Colonic mucosa (tissue), 4 donors: ENCODE measurements at regions not wholly inside any gene's neighbourhood (a gene's known extent, or its start where the extent isn't known, plus 50 kb on each side); places are given as distances from the start of the nearest gene placed in this dataset.
"Not testable (repeated sequence)": the region's sequence is repeated elsewhere in the genome, so short reads cannot be mapped to it uniquely, and the experiment has no call there.

Experiments
- DNase-seq: peaks from one replicate; pipeline ENCODE4 v3.0.0-alpha.2; 2020
- H3K27ac ChIP-seq: fragments of 200-600 bp; one replicate; pipeline ENCODE4 v1.8.0; 2021
- H3K27me3 ChIP-seq: fragments of 200-600 bp; one replicate; pipeline ENCODE4 v1.8.0; 2021
- H3K36me3 ChIP-seq: fragments of 200-600 bp; one replicate; pipeline ENCODE4 v1.8.0; 2021
- H3K4me1 ChIP-seq: fragments of 200-600 bp; one replicate; pipeline ENCODE4 v1.8.0; 2021; ENCODE audit warnings: mild to moderate bottlenecking
- H3K4me3 ChIP-seq: fragments of 200-600 bp; one replicate; pipeline ENCODE4 v1.8.0; 2021
- H3K9ac ChIP-seq, 2 donors: one replicate each; pipeline ENCODE4 v1.7.0; 2013; ENCODE audit warnings: control low read depth in 2 of 2, low read depth in 2 of 2, low read length in 2 of 2
- H3K9me3 ChIP-seq: fragments of 200-600 bp; one replicate; pipeline ENCODE4 v1.8.0; 2021
- CTCF ChIP-seq: fragments of 200-600 bp; IDR thresholded peaks from one replicate; pipeline ENCODE4 v1.8.0; 2022; ENCODE audit warnings: antibody characterized with exemption, mild to moderate bottlenecking
- intact Hi-C: fragments of 100-400 bp; cut with DNase I; formaldehyde crosslinking; loops from one replicate; pipeline ENCODE4 v1.14.1; 2022
- donor health status: healthy.
- donor health status: DM: no; HTN: no; CAD: no.
- donor health status: DM: no; HTN: no; CAD: no.

- H3K9me3 ChIP-seq, result no peaks in the 10 kb centered on the region
- intact Hi-C loops, result no loop called here
- H3K4me1 ChIP-seq, result no peaks in the 10 kb centered on the region
- no peaks in the 10 kb centered on the region for H3K27me3 ChIP-seq
- no peaks in the 10 kb centered on the region for H3K36me3 ChIP-seq
- no peak for DNase-seq
- H3K27ac ChIP-seq, result no peak overlapping the region
- H3K9ac ChIP-seq, result no peak overlapping the region
- no peak overlapping the region for H3K4me3 ChIP-seq
- no peak for TF ChIP-seq CTCF
Observed at GRCh38 chr7:157475601-157476000, 138.8 kb downstream of the DNAJB6 start.

- H3K4me3 ChIP-seq, result no peak overlapping the region
Observed at GRCh38 chr7:157476201-157476600, 139.4 kb downstream of the DNAJB6 start.

GRCh38 chr7:157476654-157477549, 140.1 kb downstream of the DNAJB6 start:
- Histone ChIP-seq H3K36me3 (no peaks in the 10 kb centered on the region), H3K9me3 (no peaks in the 10 kb centered on the region), H3K9ac (no peak overlapping the region), H3K27ac (no peak overlapping the region), H3K4me1 (no peaks in the 10 kb centered on the region), H3K27me3 (no peaks in the 10 kb centered on the region), H3K4me3 (no peak overlapping the region)
- DNase-seq, result no peak
- TF ChIP-seq CTCF, result no peak
- intact Hi-C loops, result no loop called here

More at GRCh38 chr7:157476201-157476600, 139.4 kb downstream of the DNAJB6 start:
- intact Hi-C loops, result no loop called here
- DNase-seq, result no peak
- Histone ChIP-seq H3K9ac (no peak overlapping the region), H3K36me3 (no peaks in the 10 kb centered on the region), H3K27me3 (no peaks in the 10 kb centered on the region), H3K27ac (no peak overlapping the region), H3K4me1 (no peaks in the 10 kb centered on the region), H3K9me3 (no peaks in the 10 kb centered on the region)
- TF ChIP-seq CTCF, result no peak

- intact Hi-C loops, result no loop called here
- DNase-seq, result no peak
- Histone ChIP-seq H3K4me1 (no peaks in the 10 kb centered on the region), H3K27me3 (no peaks in the 10 kb centered on the region), H3K4me3 (no peak overlapping the region), H3K9ac (no peak overlapping the region), H3K9me3 (no peaks in the 10 kb centered on the region), H3K27ac (no peak overlapping the region), H3K36me3 (no peaks in the 10 kb centered on the region)
- TF ChIP-seq CTCF, result no peak
Observed at GRCh38 chr7:157477550-157478212, 140.9 kb downstream of the DNAJB6 start.

GRCh38 chr7:157478611-157479010, 141.8 kb downstream of the DNAJB6 start:
- H3K36me3 ChIP-seq, H3K9ac ChIP-seq, H3K27me3 ChIP-seq, DNase-seq, H3K9me3 ChIP-seq, H3K4me1 ChIP-seq, intact Hi-C loops, H3K4me3 ChIP-seq, H3K27ac ChIP-seq: not testable (repeated sequence)

GRCh38 chr7:157479326-157479725, 142.5 kb downstream of the DNAJB6 start:
- intact Hi-C loops, result no loop called here
- no peaks in the 10 kb centered on the region for H3K4me1 ChIP-seq

More at GRCh38 chr7:157479326-157479725, 142.5 kb downstream of the DNAJB6 start:
- Histone ChIP-seq H3K27me3 (no peaks in the 10 kb centered on the region), H3K27ac (no peak overlapping the region), H3K36me3 (no peaks in the 10 kb centered on the region), H3K4me3 (no peak overlapping the region), H3K9ac (no peak overlapping the region), H3K9me3 (no peaks in the 10 kb centered on the region)
- DNase-seq, result no peak
- no peak for TF ChIP-seq CTCF
